ENCODE measurements at regions not wholly inside any gene's neighbourhood (a gene's known extent, or its start where the extent isn't known, plus 50 kb on each side); places are given as distances from the start of the nearest gene placed in this dataset.

DNA sequence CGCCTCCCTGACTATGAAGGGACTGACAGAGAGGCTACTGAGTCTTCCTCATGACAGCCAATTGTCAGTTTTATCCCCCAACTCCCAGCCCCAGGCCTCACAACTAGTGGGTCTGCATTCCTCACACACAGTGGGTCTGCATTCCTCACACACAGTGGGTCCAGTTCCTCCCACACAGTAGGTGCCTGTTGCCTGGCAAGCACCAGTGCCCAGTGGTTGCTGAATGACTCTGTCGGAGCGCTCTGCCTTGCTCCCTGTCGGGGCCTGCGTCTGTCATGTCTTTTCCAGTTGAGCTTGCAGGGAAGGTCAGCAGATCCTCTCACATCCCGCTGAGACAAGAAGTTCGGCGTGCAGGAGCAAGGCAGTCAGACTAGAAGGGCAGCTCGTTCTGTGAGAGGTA is 590.0 kb upstream of the MKI67 start:
- no peak for DNase-seq (ENCODE audit: low read depth)
- TF ChIP-seq, protein P1, sequence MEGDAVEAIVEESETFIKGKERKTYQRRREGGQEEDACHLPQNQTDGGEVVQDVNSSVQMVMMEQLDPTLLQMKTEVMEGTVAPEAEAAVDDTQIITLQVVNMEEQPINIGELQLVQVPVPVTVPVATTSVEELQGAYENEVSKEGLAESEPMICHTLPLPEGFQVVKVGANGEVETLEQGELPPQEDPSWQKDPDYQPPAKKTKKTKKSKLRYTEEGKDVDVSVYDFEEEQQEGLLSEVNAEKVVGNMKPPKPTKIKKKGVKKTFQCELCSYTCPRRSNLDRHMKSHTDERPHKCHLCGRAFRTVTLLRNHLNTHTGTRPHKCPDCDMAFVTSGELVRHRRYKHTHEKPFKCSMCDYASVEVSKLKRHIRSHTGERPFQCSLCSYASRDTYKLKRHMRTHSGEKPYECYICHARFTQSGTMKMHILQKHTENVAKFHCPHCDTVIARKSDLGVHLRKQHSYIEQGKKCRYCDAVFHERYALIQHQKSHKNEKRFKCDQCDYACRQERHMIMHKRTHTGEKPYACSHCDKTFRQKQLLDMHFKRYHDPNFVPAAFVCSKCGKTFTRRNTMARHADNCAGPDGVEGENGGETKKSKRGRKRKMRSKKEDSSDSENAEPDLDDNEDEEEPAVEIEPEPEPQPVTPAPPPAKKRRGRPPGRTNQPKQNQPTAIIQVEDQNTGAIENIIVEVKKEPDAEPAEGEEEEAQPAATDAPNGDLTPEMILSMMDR (IDR thresholded peaks at IDR 0.05; ENCODE audit: insufficient read depth, low read depth, low read length, missing control alignments), result no peak
- H3K4me3 ChIP-seq (ENCODE audit: low read length), result no peak overlapping the region

DNA sequence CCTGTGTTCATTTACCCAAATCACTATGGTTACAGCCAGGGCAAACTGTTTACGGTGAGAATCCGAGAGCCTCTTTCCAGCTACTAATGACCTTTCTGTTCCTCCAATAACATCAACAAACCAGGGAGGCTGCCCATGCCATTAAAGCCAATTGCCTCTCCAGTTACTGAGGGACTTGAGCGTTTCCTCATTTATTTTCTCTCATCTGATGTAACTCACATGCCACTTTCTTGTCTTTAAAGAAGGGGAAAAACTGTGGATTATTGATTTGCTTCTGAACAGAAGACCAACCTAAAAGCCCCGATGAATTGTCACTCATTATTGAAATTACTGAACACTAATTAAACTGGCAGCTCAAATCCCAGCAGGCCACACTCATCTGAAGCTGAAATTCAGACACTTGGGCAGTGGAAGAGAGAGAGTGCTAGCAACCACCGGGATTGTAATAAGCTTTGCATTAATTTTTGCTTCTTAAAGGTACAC is 595.8 kb upstream of the MKI67 start:
- DNase-seq (ENCODE audit: low read depth), result no peak
- TF ChIP-seq, protein P1 (IDR thresholded peaks at IDR 0.05; ENCODE audit: insufficient read depth, low read depth, low read length, missing control alignments), result no peak
- H3K4me3 ChIP-seq (ENCODE audit: low read length), result no peak overlapping the region

DNA sequence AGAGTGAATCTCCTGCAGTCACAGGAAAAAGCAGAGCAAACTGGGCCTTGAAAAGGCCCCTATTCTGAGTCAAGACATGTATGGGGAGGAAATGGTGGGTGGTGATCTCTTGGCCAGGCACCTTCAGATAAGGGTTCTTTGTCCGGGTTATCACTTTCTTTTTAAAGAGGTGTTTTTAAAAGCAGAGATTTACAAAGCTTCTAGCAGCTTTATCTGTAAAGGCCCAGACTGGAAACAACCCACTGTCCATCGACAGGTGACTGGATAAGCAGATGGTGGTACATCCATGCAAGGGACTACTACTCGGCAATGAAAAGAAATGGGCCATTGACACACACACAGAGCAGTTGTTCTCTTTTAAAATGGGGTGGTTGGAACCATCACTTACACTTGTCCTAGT is 596.7 kb upstream of the MKI67 start:
- DNase-seq (ENCODE audit: low read depth), result no peak
- H3K4me3 ChIP-seq (ENCODE audit: low read length), result no peak overlapping the region
- TF ChIP-seq, protein P1 (IDR thresholded peaks at IDR 0.05; ENCODE audit: insufficient read depth, low read depth, low read length, missing control alignments), result no peak

DNA sequence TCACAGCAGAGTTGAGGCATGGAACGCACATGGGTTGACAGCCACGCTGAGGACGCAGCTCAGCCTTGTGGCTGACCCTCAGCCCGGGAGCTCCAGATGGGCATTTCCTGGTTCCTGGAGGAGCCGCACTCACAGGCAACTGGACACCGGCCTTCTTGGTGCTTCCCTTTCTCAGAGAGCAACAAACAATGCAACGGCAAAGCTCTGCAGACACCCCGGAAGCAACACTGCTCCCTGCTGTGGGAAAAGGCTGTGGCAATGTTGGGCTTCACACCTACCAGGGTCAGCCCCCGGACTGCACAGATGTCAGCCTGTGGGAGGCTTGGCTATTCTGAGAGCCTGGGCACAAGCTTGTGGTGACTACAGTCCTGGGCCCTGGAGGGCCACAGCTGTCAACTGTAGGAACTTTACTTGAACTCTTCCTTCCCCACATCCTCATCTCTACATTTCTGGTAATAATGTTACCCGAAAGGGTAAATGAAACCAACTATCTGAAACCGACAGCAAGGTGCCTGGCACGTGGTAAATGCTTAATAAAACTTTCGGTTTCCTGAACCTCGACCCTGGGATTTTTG is 597.5 kb upstream of the MKI67 start:
- H3K4me3 ChIP-seq (ENCODE audit: low read length), result no peak overlapping the region
- no peak for DNase-seq (ENCODE audit: low read depth)
- TF ChIP-seq, protein P1 (IDR thresholded peaks at IDR 0.05; ENCODE audit: insufficient read depth, low read depth, low read length, missing control alignments), result no peak

DNA sequence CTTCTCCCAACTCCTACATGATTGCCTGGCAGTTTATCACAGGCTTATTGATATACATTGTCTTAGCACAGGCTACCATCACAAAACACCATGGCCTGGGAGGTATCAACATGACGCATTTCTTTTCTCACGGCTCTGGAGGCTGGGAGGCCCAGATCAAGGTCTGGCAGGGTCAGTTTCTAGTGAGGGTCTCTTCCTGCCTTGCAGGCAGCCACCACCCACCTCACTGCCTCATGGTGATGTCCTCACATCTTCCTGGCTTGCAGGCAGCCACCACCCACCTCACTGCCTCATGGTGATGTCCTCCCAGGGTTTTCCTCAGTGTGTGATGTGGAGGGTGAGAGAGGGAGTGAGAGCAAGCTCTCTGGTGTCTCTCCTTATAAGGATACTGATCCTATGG is 599.3 kb upstream of the MKI67 start:
- no peak for DNase-seq (ENCODE audit: low read depth)
- no peak overlapping the region for H3K4me3 ChIP-seq (ENCODE audit: low read length)
- TF ChIP-seq, protein P1 (IDR thresholded peaks at IDR 0.05; ENCODE audit: insufficient read depth, low read depth, low read length, missing control alignments), result no peak

DNA sequence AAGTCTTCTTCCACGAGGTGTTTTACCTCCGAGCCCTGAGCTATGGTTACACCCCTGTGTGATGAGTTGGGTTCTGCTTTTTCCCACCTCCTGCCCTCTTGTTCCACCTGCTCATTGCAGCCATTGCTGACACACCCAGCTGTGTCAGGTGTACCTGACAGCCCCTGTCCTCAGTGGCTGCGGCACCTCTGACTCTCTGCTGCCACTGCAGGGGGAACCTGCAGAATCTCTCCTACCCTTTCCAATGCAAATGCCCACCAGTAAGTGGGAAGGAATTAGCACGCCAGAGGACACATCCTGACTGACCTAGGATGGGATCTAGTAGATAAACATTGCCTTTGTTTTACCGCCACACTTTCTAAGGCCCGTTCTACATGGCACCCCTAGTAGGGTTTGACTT is 600.9 kb upstream of the MKI67 start:
- DNase-seq (ENCODE audit: low read depth), result no peak
- H3K4me3 ChIP-seq (ENCODE audit: low read length), result no peak overlapping the region
- TF ChIP-seq, protein P1 (IDR thresholded peaks at IDR 0.05; ENCODE audit: insufficient read depth, low read depth, low read length, missing control alignments), result no peak

DNA sequence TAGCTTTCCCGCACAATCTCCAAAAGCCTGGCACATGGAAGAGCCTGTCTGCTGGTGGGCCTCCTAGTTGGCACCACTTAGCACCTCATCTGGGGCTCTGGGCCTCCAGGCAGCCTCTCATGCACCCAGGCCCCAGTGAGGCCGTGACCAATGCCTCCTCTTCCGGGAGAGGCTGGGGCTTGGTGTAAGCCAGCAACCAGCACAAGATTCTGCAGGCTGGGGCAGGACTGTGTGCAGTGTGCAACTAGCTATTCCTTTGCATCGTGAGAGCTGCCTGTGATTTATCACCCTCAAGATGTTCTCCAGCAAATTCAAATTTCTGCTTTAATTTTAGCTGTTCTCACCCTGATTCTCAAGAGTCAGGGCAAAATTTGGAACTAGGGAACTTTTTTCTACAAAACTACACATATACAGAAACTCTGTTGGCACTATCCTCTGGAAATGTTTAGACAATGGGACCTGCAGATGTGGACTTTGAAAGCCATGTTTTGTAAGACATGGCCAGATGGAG is 603.7 kb upstream of the MKI67 start:
- DNase-seq (ENCODE audit: low read depth), result no peak
- TF ChIP-seq, protein P1 (IDR thresholded peaks at IDR 0.05; ENCODE audit: insufficient read depth, low read depth, low read length, missing control alignments), result no peak
- H3K4me3 ChIP-seq (ENCODE audit: low read length), result no peak overlapping the region

Measured in epithelial cell of esophagus (primary cell).